Prostate gland (tissue), 2 donors: ENCODE measurements at regions not wholly inside any gene's neighbourhood (a gene's known extent, or its start where the extent isn't known, plus 50 kb on each side); places are given as distances from the start of the nearest gene placed in this dataset.

Experiments used
- CTCF ChIP-seq, 4 experiments: fragments of 200-600 bp in 2 of 4; fragments of 450-650 bp in 2 of 4; sonication (generic) in 2 of 4; IDR thresholded peaks; 1 replicate in 3 of 4; 2 replicates in 1 of 4; pipeline ENCODE4 v1.5.1; 2016 to 2019; ENCODE audit warnings: antibody characterized with exemption in 4 of 4, mild to moderate bottlenecking in 2 of 4, moderate library complexity in 2 of 4
- POLR2A ChIP-seq: fragments of 450-650 bp; IDR thresholded peaks from one replicate; pipeline ENCODE4 v1.6.1; 2016; ENCODE audit warnings: antibody characterized with exemption, mild to moderate bottlenecking
- POLR2AphosphoS5 ChIP-seq: sonication (generic); formaldehyde crosslinking; IDR thresholded peaks from one replicate; pipeline ENCODE4 v1.6.1; 2017; ENCODE audit warnings: antibody characterized with exemption

GRCh38 chr18:34482204-34482603, 227.9 kb upstream of the DTNA start:
- no peak for TF ChIP-seq POLR2A
- no peak for TF ChIP-seq CTCF (IDR thresholded peaks at IDR 0.05)
- no peak for TF ChIP-seq POLR2AphosphoS5
